Body of pancreas (tissue), 4 donors: ENCODE measurements at regions not wholly inside any gene's neighbourhood (a gene's known extent, or its start where the extent isn't known, plus 50 kb on each side); places are given as distances from the start of the nearest gene placed in this dataset.

Source experiments
- ATAC-seq: fragments of 150-250 bp; one replicate; pipeline ENCODE4 v1.9.1; 2016
- DNase-seq, 4 donors: peaks; one replicate each; pipeline ENCODE4 v3.0.0-alpha.2; 2019
- H3K27ac ChIP-seq, 4 donors: fragments of 200-600 bp; sonication (generic); 1 replicate in 3 of 4; 2 replicates in 1 of 4; pipeline versions ENCODE4 v1.5.1 to v1.6.1; 2016 to 2019; ENCODE audit warnings: mild to moderate bottlenecking in 1 of 4, mixed read lengths in 1 of 4, moderate library complexity in 1 of 4
- H3K27me3 ChIP-seq, 2 donors: fragments of 200-600 bp; sonication (generic); one replicate each; pipeline ENCODE4 v1.6.0; 2016; ENCODE audit warnings: mild to moderate bottlenecking in 1 of 2
- H3K36me3 ChIP-seq, 2 donors: fragments of 200-600 bp; sonication (generic); replicated peaks in 1 of 2; 2 replicates each; pipeline ENCODE4 v1.5.1; 2016; ENCODE audit warnings: low read depth in 2 of 2; ENCODE audit not compliant: insufficient read depth in 1 of 2
- H3K4me1 ChIP-seq: fragments of 200-600 bp; sonication (generic); one replicate; pipeline ENCODE4 v1.6.0; 2016
- H3K4me3 ChIP-seq, 2 donors: fragments of 200-600 bp; sonication (generic); 1 replicate in 1 of 2; 2 replicates in 1 of 2; pipeline ENCODE4 v1.5.1; 2016 to 2019
- H3K9me3 ChIP-seq, 3 donors: fragments of 200-600 bp; sonication (generic); 1 replicate in 2 of 3; 2 replicates in 1 of 3; pipeline ENCODE4 v1.5.1; 2016
- POLR2A ChIP-seq, 3 donors: fragments of 450-650 bp; IDR thresholded peaks; one replicate each; pipeline ENCODE4 v1.6.1; 2016; ENCODE audit warnings: antibody characterized with exemption in 3 of 3, mild to moderate bottlenecking in 2 of 3
- WGBS, 2 donors: methylation state at CpG; one replicate each; pipeline ENCODE4 v1.1.5; 2017; 5-methylcytosine and 5-hydroxymethylcytosine counted together
- intact Hi-C: fragments of 100-400 bp; cut with DNase I; formaldehyde crosslinking; loops from one replicate; pipeline ENCODE4 v1.15.1; 2023
- TF ChIP-seq, protein P1 (sequence below), 7 experiments: fragments of 450-650 bp in 4 of 7; fragments of 200-600 bp in 3 of 7; sonication (generic) in 3 of 7; IDR thresholded peaks; one replicate each; pipeline ENCODE4 v1.5.1; 2016 to 2019; ENCODE audit warnings: antibody characterized with exemption in 7 of 7

DNA sequence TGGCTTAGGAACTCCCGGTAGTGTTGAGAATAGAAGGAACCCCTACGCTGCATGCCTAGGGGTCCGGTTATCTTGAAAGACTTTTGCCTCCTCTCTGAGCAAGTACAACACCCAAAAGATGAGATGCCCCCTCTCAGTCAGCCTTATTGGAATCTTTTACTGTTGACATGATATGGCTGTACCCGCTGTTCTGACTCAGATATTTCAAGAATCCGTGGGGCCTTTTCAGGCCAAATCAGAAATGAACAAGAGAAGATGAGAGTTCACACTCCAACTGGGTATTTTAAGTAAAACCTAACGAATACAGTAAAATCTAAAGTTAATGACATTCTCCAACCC is 164.2 kb downstream of the PPIAL4G start:
- DNase-seq (no peak), ATAC-seq (no peak)
- peak overlapping the region in 1 of 4 donors; percentile 62 for H3K27ac ChIP-seq
- H3K4me3 ChIP-seq: no peak overlapping the region
- TF ChIP-seq, protein P1, sequence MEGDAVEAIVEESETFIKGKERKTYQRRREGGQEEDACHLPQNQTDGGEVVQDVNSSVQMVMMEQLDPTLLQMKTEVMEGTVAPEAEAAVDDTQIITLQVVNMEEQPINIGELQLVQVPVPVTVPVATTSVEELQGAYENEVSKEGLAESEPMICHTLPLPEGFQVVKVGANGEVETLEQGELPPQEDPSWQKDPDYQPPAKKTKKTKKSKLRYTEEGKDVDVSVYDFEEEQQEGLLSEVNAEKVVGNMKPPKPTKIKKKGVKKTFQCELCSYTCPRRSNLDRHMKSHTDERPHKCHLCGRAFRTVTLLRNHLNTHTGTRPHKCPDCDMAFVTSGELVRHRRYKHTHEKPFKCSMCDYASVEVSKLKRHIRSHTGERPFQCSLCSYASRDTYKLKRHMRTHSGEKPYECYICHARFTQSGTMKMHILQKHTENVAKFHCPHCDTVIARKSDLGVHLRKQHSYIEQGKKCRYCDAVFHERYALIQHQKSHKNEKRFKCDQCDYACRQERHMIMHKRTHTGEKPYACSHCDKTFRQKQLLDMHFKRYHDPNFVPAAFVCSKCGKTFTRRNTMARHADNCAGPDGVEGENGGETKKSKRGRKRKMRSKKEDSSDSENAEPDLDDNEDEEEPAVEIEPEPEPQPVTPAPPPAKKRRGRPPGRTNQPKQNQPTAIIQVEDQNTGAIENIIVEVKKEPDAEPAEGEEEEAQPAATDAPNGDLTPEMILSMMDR (IDR thresholded peaks at IDR 0.05): no peak
- TF ChIP-seq POLR2A (IDR thresholded peaks at IDR 0.05): no peak
- intact Hi-C loops: no loop called here
- peaks cover 10% of the 10 kb centered on the region for H3K4me1 ChIP-seq
- no peaks in the 10 kb centered on the region for H3K36me3 ChIP-seq
- WGBS, 2 donors: 61 to 66% methylated on average over 6 of the region's 6 CpGs
- H3K9me3 ChIP-seq: no peaks in the 10 kb centered on the region
- H3K27me3 ChIP-seq: peaks cover 0 to 12% of the 10 kb centered on the region in 2 donors

DNA sequence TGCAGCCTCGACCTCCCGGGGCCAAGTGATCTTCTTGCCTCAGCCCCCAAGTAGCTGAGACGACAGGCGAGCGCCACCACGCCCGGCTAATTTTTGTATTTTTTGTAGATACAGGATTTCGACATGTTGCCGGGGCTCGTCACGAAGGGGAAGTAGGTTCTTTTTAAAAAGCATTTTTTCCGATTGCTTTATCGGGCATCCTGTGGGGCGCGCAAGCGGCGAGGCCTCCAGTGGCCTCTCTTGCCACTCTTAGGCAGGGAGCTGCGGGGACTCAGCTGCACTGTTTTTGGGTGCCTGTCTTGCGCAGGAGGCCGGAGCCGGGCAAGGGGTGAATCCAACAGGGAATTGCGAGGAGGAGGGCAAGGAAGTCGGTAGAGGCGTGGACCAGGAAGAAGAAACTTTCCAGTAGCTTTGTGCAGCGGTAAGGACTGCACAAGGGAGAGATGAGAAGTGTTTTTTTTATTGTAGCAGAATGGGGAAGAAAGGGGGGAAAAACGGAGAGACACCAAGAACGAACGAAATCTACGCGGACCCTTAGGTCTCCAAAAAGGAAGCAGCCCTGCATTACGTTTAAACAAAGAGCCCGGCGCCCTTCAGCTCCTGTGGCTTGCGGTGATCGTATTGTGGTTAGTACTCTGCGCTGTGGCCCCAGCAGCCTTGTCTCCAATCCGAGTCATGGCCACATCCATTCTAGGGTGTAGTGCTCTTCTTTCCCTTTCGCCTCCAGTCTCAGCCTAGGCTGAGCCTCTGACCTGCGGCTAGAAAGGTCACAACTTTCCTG is 164.8 kb downstream of the PPIAL4G start:
- DNase-seq (peak in 1 of 4 donors; percentile 30), ATAC-seq (no peak)
- Histone ChIP-seq H3K9me3 (no peaks in the 10 kb centered on the region), H3K27me3 (peaks cover 0 to 12% of the 10 kb centered on the region in 2 donors), H3K36me3 (no peaks in the 10 kb centered on the region), H3K4me3 (peak overlapping the region in 1 of 2 donors; percentile 6), H3K4me1 (peaks cover 10% of the 10 kb centered on the region), H3K27ac (peak overlapping the region in 1 of 4 donors; percentile 62)
- TF ChIP-seq POLR2A (IDR thresholded peaks at IDR 0.05): peak in 1 of 3 donors; percentile 47
- TF ChIP-seq, protein P1 (IDR thresholded peaks at IDR 0.05): no peak
- WGBS, 2 donors: 11 to 17% methylated on average over 39 of the region's 39 CpGs
- intact Hi-C loops: no loop called here

DNA sequence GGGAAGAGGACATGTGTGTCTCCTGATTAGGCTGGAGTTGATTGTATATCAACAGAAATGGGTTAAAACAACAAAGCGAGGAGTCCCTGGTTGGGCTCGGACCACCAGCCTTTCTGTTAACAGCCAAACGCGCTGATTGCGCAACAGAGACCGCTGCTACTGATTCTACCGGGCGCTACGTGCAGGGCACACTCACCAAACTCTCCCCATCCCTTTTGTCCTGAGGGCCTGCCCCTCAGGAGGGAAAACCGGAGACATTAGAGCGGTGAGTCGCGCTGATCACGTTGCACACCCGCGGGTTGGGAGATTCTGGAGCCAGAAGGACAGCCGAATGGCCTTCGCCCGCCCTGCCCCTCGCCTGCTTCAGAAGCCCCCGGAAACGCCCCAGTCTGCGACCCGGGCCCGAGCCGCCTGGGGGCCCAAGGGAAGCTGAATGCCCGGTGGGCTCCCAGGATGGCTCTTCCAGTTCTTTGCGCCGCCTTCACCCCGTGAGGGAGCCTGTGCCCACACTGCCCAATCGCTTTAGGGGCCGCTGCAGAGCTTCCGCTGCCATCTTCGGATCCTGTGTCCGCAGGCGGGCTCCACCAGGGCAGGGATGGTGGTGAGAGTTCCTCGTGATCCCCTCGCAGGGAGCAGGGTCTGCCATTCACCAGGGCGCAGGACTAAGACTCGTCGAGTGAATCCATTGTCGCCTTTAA is 165.4 kb upstream of the NBPF11 start:
- Histone ChIP-seq H3K27me3 (peaks cover 0 to 12% of the 10 kb centered on the region in 2 donors), H3K4me1 (peaks cover 10% of the 10 kb centered on the region), H3K27ac (no peak overlapping the region), H3K9me3 (no peaks in the 10 kb centered on the region), H3K4me3 (no peak overlapping the region), H3K36me3 (no peaks in the 10 kb centered on the region)
- DNase-seq (no peak), ATAC-seq (no peak)
- WGBS, 2 donors: 17 to 22% methylated on average over 30 to 42 of the region's 42 CpGs
- intact Hi-C loops: no loop called here
- TF ChIP-seq, protein P1 (IDR thresholded peaks at IDR 0.05): no peak
- TF ChIP-seq POLR2A (IDR thresholded peaks at IDR 0.05): no peak

DNA sequence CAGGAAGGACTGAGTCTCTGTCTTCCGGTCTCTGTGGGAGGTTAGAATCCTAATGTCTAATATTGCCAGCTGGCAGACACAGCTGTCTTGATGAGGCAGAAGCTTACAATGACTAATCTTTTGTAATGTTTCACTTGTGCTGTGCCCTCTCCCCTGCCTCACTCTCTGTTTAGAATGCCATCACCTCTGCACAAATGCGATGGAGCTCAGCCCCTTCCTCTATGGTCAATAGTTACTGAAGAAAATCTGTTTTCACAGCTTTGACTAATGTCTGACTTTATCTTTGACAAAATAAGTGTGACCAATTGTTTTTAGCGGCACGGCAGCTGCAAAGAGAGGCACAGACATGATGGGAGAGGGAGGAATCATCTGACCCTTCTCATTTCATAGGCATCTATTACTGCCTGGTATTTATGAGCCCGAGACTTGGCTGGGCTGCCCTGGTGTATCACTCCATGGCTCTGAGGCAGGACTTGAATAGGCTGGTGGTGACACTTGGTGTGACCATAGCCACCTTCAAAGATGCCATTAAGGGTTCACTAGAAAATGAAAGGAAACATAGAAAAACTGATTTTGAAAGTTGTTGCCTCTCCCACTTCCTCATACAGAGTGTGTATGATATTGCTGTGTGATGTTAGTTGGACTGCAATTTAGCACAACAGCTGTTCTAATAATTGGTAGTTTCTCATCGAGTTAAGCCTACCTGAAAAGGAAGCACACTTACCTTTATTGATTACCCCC is 163.2 kb upstream of the NBPF11 start:
- peaks cover 11% of the 10 kb centered on the region for H3K4me1 ChIP-seq
- intact Hi-C loops: no loop called here
- no peak overlapping the region for H3K4me3 ChIP-seq
- DNase-seq (no peak), ATAC-seq (no peak)
- TF ChIP-seq POLR2A (IDR thresholded peaks at IDR 0.05): no peak
- TF ChIP-seq, protein P1 (IDR thresholded peaks at IDR 0.05): no peak
- no peaks in the 10 kb centered on the region for H3K36me3 ChIP-seq
- no peak overlapping the region for H3K27ac ChIP-seq
- H3K27me3 ChIP-seq: peaks cover 0 to 17% of the 10 kb centered on the region in 2 donors
- 49 to 51% methylated on average over 6 of the region's 6 CpGs for WGBS, 2 donors
- no peaks in the 10 kb centered on the region for H3K9me3 ChIP-seq
